ENCODE measurements at regions not wholly inside any gene's neighbourhood (a gene's known extent, or its start where the extent isn't known, plus 50 kb on each side); places are given as distances from the start of the nearest gene placed in this dataset.

DNA sequence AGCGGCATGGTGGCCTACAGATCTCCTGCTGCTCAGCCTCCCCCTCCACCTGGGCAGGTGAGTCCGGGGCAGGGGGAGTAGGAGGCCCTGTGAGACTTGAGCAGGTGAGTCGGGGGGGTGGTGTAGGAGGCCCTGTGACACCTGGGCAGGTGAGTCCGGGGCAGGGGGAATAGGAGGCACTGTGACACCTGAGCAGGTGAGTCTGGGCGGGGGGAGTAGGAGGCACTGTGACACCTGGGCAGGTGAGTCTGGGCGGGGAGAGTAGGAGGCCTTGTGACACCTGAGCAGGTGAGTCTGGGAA, 299.3 kb downstream of the BRD1 start:
- TF ChIP-seq, protein P1, sequence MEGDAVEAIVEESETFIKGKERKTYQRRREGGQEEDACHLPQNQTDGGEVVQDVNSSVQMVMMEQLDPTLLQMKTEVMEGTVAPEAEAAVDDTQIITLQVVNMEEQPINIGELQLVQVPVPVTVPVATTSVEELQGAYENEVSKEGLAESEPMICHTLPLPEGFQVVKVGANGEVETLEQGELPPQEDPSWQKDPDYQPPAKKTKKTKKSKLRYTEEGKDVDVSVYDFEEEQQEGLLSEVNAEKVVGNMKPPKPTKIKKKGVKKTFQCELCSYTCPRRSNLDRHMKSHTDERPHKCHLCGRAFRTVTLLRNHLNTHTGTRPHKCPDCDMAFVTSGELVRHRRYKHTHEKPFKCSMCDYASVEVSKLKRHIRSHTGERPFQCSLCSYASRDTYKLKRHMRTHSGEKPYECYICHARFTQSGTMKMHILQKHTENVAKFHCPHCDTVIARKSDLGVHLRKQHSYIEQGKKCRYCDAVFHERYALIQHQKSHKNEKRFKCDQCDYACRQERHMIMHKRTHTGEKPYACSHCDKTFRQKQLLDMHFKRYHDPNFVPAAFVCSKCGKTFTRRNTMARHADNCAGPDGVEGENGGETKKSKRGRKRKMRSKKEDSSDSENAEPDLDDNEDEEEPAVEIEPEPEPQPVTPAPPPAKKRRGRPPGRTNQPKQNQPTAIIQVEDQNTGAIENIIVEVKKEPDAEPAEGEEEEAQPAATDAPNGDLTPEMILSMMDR (tag by site-specific recombination; IDR thresholded peaks at IDR 0.05) = no peak
- no peak for TF ChIP-seq GLI4 (tag by site-specific recombination; IDR thresholded peaks at IDR 0.05)
- no peak for TF ChIP-seq ZNF629 (tag by site-specific recombination; IDR thresholded peaks at IDR 0.05)
- TF ChIP-seq TCF7L2 (IDR thresholded peaks at IDR 0.05; ENCODE audit: borderline replicate concordance, low read depth, low read length) = no peak
- no peak for TF ChIP-seq ZNF121 (tag by site-specific recombination; IDR thresholded peaks at IDR 0.05)
- no peak for TF ChIP-seq GLI2 (tag by site-specific recombination; IDR thresholded peaks at IDR 0.05; ENCODE audit: borderline replicate concordance, low read depth)
- TF ChIP-seq, protein P2, sequence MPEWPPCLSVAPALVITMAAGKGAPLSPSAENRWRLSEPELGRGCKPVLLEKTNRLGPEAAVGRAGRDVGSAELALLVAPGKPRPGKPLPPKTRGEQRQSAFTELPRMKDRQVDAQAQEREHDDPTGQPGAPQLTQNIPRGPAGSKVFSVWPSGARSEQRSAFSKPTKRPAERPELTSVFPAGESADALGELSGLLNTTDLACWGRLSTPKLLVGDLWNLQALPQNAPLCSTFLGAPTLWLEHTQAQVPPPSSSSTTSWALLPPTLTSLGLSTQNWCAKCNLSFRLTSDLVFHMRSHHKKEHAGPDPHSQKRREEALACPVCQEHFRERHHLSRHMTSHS (tag by site-specific recombination; IDR thresholded peaks at IDR 0.05) = no peak
- TF ChIP-seq, protein P3, sequence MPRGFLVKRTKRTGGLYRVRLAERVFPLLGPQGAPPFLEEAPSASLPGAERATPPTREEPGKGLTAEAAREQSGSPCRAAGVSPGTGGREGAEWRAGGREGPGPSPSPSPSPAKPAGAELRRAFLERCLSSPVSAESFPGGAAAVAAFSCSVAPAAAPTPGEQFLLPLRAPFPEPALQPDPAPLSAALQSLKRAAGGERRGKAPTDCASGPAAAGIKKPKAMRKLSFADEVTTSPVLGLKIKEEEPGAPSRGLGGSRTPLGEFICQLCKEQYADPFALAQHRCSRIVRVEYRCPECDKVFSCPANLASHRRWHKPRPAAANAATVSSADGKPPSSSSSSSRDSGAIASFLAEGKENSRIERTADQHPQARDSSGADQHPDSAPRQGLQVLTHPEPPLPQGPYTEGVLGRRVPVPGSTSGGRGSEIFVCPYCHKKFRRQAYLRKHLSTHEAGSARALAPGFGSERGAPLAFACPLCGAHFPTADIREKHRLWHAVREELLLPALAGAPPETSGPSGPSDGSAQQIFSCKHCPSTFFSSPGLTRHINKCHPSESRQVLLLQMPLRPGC (tag by site-specific recombination; IDR thresholded peaks at IDR 0.05) = no peak
- no peak for TF ChIP-seq GLIS1 (tag by site-specific recombination; IDR thresholded peaks at IDR 0.05)
- TF ChIP-seq KLF7 (tag by site-specific recombination; IDR thresholded peaks at IDR 0.05; ENCODE audit: borderline replicate concordance) = no peak
- TF ChIP-seq ZBTB7A (tag by site-specific recombination; IDR thresholded peaks at IDR 0.05; ENCODE audit: low read depth) = no peak
